Panc1 (cell line): ENCODE measurements at regions not wholly inside any gene's neighbourhood (a gene's known extent, or its start where the extent isn't known, plus 50 kb on each side); places are given as distances from the start of the nearest gene placed in this dataset.

Experiments
- ATAC-seq: fragments of 200-7000 bp; cut with Tn5 transposase; 2 replicates; pipeline ENCODE4 v1.9.1; 2020; ENCODE audit warnings: mild to moderate bottlenecking, moderate library complexity
- BruUV-seq: library from RNA; stranded (reverse); fragments of 400-500 nt; replicated peaks from 2 replicates; lab custom pipeline; 2021; lab: Mats Ljungman, UMichigan
- CTCF ChIA-PET: fragments of 300-600 bp; sonication (Branson Sonifier 250); formaldehyde crosslinking; loops from one replicate; lab custom pipeline; 2022; ENCODE audit warnings: antibody characterized with exemption; lab: Charles Lee
- POLR2A ChIA-PET: fragments of 300-600 bp; sonication (Branson Sonifier 250); formaldehyde crosslinking; loops from one replicate; lab custom pipeline; 2022; ENCODE audit warnings: antibody characterized with exemption; lab: Charles Lee
- DNase-seq: peaks from one replicate; pipeline ENCODE4 v3.0.0-alpha.2; 2010; ENCODE audit warnings: low read depth, low spot score
- H3K27ac ChIP-seq: 2 replicates; pipeline ENCODE4 v1.5.1; 2011; ENCODE audit warnings: mild to moderate bottlenecking, low read length, inconsistent platforms
- H3K27me3 ChIP-seq: fragments of 200-500 bp; sonication (Bioruptor generic); 2 replicates; pipeline ENCODE4 v1.6.0; 2014; ENCODE audit warnings: low read length, inconsistent platforms; ENCODE audit not compliant: control insufficient read depth, insufficient read depth
- H3K36me3 ChIP-seq: fragments of 200-500 bp; sonication (Bioruptor generic); 2 replicates; pipeline ENCODE4 v1.5.1; 2014; ENCODE audit warnings: inconsistent platforms, mild to moderate bottlenecking, low read length, moderate library complexity; ENCODE audit not compliant: control insufficient read depth, insufficient read depth
- H3K4me1 ChIP-seq: 2 replicates; pipeline ENCODE4 v1.5.1; 2011; ENCODE audit warnings: inconsistent platforms, mild to moderate bottlenecking, low read length, moderate library complexity; ENCODE audit not compliant: control insufficient read depth, insufficient read depth
- H3K4me3 ChIP-seq, 2 experiments: 2 replicates each; pipeline ENCODE4 v1.5.1; 2011 to 2012; ENCODE audit warnings: low read depth in 2 of 2, low read length in 2 of 2, mild to moderate bottlenecking in 2 of 2, inconsistent platforms in 1 of 2, moderate library complexity in 1 of 2
- H3K9me3 ChIP-seq: fragments of 200-500 bp; sonication (Bioruptor generic); 2 replicates; pipeline ENCODE4 v1.5.1; 2014; ENCODE audit warnings: low read depth, mild to moderate bottlenecking, inconsistent platforms, low read length, moderate library complexity; ENCODE audit not compliant: control insufficient read depth, insufficient read depth
- CTCF ChIP-seq: fragments of 450-650 bp; IDR thresholded peaks from 2 replicates; pipeline ENCODE4 v1.5.1; 2017; ENCODE audit warnings: mild to moderate bottlenecking
- POLR2AphosphoS5 ChIP-seq: IDR thresholded peaks from 2 replicates; pipeline ENCODE4 v1.6.1; 2012; ENCODE audit warnings: mild to moderate bottlenecking, low read depth, low read length, moderate library complexity
- REST ChIP-seq, 2 experiments: IDR thresholded peaks; 2 replicates each; pipeline ENCODE4 v1.6.1; 2011 to 2012; ENCODE audit warnings: low read depth in 2 of 2, control low read depth in 1 of 2, low read length in 1 of 2, mild to moderate bottlenecking in 1 of 2, moderate library complexity in 1 of 2; ENCODE audit not compliant: insufficient read depth in 1 of 2
- SIN3A ChIP-seq: IDR thresholded peaks from 2 replicates; pipeline ENCODE4 v1.6.1; 2012; ENCODE audit warnings: low read depth, mild to moderate bottlenecking, low read length, moderate library complexity, borderline replicate concordance; ENCODE audit not compliant: insufficient read depth
- TCF7L2 ChIP-seq: IDR thresholded peaks from 2 replicates; pipeline ENCODE4 v1.6.1; 2011; ENCODE audit warnings: mild to moderate bottlenecking, low read depth, low read length, inconsistent platforms
- in situ Hi-C: cut with HindIII; loops from 2 replicates; pipeline ENCODE4 v1.10.0; 2016; ENCODE audit warnings: low sequenced_read_pairs, low pct_unique_long_range_greater_than_20kb
- intact Hi-C: fragments of 100-400 bp; cut with micrococcal nuclease; formaldehyde crosslinking; loops from one replicate; pipeline ENCODE4 v1.10.0; 2022; ENCODE audit not compliant: unreplicated experiment

GRCh38 chr10:33460505-33461294 lies 126.2 kb upstream of the NRP1 start:
- in situ Hi-C loops (no loop called here), intact Hi-C loops (no loop called here)
- no peak for TF ChIP-seq POLR2AphosphoS5
- TF ChIP-seq REST (IDR thresholded peaks at IDR 0.05; ENCODE audit: insufficient read depth in 1 of 2, low read depth in 2 of 2, low read length in 1 of 2): no peak
- TF ChIP-seq CTCF: no peak
- no peak for TF ChIP-seq SIN3A
- no peak for TF ChIP-seq TCF7L2
- Histone ChIP-seq H3K4me1 (no peaks in the 10 kb centered on the region), H3K27ac (no peak overlapping the region), H3K36me3 (no peaks in the 10 kb centered on the region), H3K4me3 (no peak overlapping the region), H3K9me3 (no peaks in the 10 kb centered on the region), H3K27me3 (no peaks in the 10 kb centered on the region)
- DNase-seq (no peak), ATAC-seq (no peak)
- ChIA-PET CTCF (no interaction called here), POLR2A (no interaction called here)
- BruUV-seq: no TSS peak

GRCh38 chr10:33459602-33460001 lies 125.1 kb upstream of the NRP1 start:
- no TSS peak for BruUV-seq

More at GRCh38 chr10:33459602-33460001, 125.1 kb upstream of the NRP1 start:
- intact Hi-C loops: no loop called here
- ChIA-PET CTCF (no interaction called here), POLR2A (no interaction called here)
- Histone ChIP-seq H3K27ac (no peak overlapping the region), H3K4me3 (no peak overlapping the region), H3K4me1 (no peaks in the 10 kb centered on the region), H3K9me3 (no peaks in the 10 kb centered on the region), H3K27me3 (no peaks in the 10 kb centered on the region), H3K36me3 (no peaks in the 10 kb centered on the region)
- ATAC-seq (no peak), DNase-seq (no peak)
- in situ Hi-C loops: no loop called here
- no peak for TF ChIP-seq CTCF
- TF ChIP-seq REST (IDR thresholded peaks at IDR 0.05; ENCODE audit: insufficient read depth in 1 of 2, low read depth in 2 of 2, low read length in 1 of 2): no peak
- no peak for TF ChIP-seq TCF7L2
- no peak for TF ChIP-seq SIN3A
